Cardiac muscle cell (in vitro differentiated cells and primary cell): ENCODE measurements at regions not wholly inside any gene's neighbourhood (a gene's known extent, or its start where the extent isn't known, plus 50 kb on each side); places are given as distances from the start of the nearest gene placed in this dataset.

Source experiments
- DNase-seq, 2 donors: peaks; one replicate each; pipeline versions ENCODE4 v3.0.0 to v3.0.0-alpha.2; 2010 to 2017; ENCODE audit warnings: low read depth in 1 of 2, low spot score in 1 of 2
- H3K27ac ChIP-seq: fragments of 200-600 bp; sonication (generic); 2 replicates; pipeline ENCODE4 v1.5.1; 2016
- H3K27me3 ChIP-seq: fragments of 200-600 bp; sonication (generic); 2 replicates; pipeline ENCODE4 v1.6.0; 2016; ENCODE audit warnings: control low read depth
- H3K36me3 ChIP-seq: fragments of 200-600 bp; sonication (generic); 2 replicates; pipeline ENCODE4 v1.5.1; 2016; ENCODE audit warnings: control low read depth
- H3K4me1 ChIP-seq: fragments of 200-600 bp; sonication (generic); 2 replicates; pipeline ENCODE4 v1.8.1; 2017; ENCODE audit warnings: low read depth, mild to moderate bottlenecking, mixed run types
- H3K4me3 ChIP-seq: fragments of 200-600 bp; sonication (generic); 2 replicates; pipeline ENCODE4 v1.5.1; 2016; ENCODE audit warnings: mild to moderate bottlenecking
- H3K9me3 ChIP-seq: fragments of 200-600 bp; sonication (generic); 2 replicates; pipeline ENCODE4 v1.5.1; 2017; ENCODE audit warnings: low read depth, mild to moderate bottlenecking, control low read depth
- TF ChIP-seq, protein P1 (sequence below): IDR thresholded peaks from 2 replicates; pipeline ENCODE4 v1.5.1; 2012; ENCODE audit warnings: low read depth, mild to moderate bottlenecking, low read length

- H3K36me3 ChIP-seq = no peaks in the 10 kb centered on the region
- H3K27ac ChIP-seq = no peak overlapping the region
- peak in 1 of 2 donors; percentile 85 for DNase-seq
- H3K4me1 ChIP-seq = no peaks in the 10 kb centered on the region
- H3K9me3 ChIP-seq = no peaks in the 10 kb centered on the region
- H3K27me3 ChIP-seq = no peaks in the 10 kb centered on the region
- no peak overlapping the region for H3K4me3 ChIP-seq
- TF ChIP-seq, protein P1, sequence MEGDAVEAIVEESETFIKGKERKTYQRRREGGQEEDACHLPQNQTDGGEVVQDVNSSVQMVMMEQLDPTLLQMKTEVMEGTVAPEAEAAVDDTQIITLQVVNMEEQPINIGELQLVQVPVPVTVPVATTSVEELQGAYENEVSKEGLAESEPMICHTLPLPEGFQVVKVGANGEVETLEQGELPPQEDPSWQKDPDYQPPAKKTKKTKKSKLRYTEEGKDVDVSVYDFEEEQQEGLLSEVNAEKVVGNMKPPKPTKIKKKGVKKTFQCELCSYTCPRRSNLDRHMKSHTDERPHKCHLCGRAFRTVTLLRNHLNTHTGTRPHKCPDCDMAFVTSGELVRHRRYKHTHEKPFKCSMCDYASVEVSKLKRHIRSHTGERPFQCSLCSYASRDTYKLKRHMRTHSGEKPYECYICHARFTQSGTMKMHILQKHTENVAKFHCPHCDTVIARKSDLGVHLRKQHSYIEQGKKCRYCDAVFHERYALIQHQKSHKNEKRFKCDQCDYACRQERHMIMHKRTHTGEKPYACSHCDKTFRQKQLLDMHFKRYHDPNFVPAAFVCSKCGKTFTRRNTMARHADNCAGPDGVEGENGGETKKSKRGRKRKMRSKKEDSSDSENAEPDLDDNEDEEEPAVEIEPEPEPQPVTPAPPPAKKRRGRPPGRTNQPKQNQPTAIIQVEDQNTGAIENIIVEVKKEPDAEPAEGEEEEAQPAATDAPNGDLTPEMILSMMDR = no peak
Measured at GRCh38 chr17:55635253-55635914, 87.3 kb downstream of the TMEM100 start.

GRCh38 chr17:55634702-55635101 is 88.0 kb downstream of the TMEM100 start:
- Histone ChIP-seq H3K9me3 (no peaks in the 10 kb centered on the region), H3K4me1 (no peaks in the 10 kb centered on the region), H3K36me3 (no peaks in the 10 kb centered on the region), H3K4me3 (no peak overlapping the region), H3K27me3 (no peaks in the 10 kb centered on the region), H3K27ac (no peak overlapping the region)
- peak in 1 of 2 donors; percentile 53 for DNase-seq
- TF ChIP-seq, protein P1 = no peak

DNA sequence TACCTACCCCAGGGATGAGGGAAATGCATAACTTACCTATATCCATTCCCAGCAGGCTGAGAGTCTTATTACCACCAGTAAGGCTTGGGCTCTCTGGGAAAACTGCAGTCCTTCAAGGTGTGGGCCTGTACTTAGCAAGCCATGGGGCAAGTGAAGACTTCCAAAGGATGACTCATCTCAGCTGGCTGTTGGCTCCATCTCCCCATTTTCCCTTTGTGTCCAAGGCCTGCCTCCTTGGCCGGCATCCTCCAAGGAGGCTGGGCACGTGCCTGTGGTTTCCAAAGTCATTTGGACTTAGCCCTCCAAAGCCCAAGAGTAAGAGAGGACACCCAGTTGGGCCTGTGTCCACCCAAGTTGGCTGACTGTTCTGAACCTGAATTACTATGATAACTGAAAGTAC is 89.8 kb downstream of the TMEM100 start:
- no peaks in the 10 kb centered on the region for H3K4me1 ChIP-seq
- H3K36me3 ChIP-seq = no peaks in the 10 kb centered on the region
- no peaks in the 10 kb centered on the region for H3K27me3 ChIP-seq
- no peaks in the 10 kb centered on the region for H3K9me3 ChIP-seq
- DNase-seq = peak in 1 of 2 donors; percentile 62
- H3K4me3 ChIP-seq = no peak overlapping the region
- H3K27ac ChIP-seq = no peak overlapping the region
- TF ChIP-seq, protein P1 = no peak

DNA sequence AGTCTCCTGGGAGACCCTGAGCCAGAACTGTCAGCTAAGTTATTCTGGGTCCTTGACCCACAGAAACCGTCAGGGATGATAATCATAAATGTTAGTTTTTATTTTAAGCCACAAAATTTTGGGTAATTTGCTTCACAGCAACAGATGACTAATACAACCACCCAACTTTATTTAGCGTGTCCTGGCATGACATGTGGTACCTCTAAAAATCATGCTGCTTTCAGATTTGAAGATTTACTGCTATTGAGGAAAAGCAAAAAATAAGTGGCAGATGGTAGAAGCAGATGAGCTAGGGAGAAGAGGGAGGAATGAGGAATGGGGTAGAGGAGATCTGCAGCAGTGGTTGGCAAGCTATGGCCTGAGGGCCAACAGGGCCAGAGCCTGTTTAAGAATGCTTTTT is 90.4 kb downstream of the TMEM100 start:
- Histone ChIP-seq H3K36me3 (no peaks in the 10 kb centered on the region), H3K9me3 (no peaks in the 10 kb centered on the region), H3K27me3 (no peaks in the 10 kb centered on the region), H3K27ac (no peak overlapping the region), H3K4me3 (no peak overlapping the region), H3K4me1 (no peaks in the 10 kb centered on the region)
- no peak for DNase-seq
- TF ChIP-seq, protein P1 = no peak

GRCh38 chr17:55629995-55630394 is 92.7 kb downstream of the TMEM100 start:
- no peaks in the 10 kb centered on the region for H3K9me3 ChIP-seq
- no peaks in the 10 kb centered on the region for H3K4me1 ChIP-seq
- no peaks in the 10 kb centered on the region for H3K27me3 ChIP-seq
- TF ChIP-seq, protein P1 = no peak
- H3K27ac ChIP-seq = no peak overlapping the region
- DNase-seq = no peak
- no peaks in the 10 kb centered on the region for H3K36me3 ChIP-seq
- H3K4me3 ChIP-seq = no peak overlapping the region
